Muscle of back (tissue), 3 donors: ENCODE measurements at regions not wholly inside any gene's neighbourhood (a gene's known extent, or its start where the extent isn't known, plus 50 kb on each side); places are given as distances from the start of the nearest gene placed in this dataset.
A peak's percentile ranks its signal among the peaks of the same experiment; 100 is the strongest.
"Not testable (repeated sequence)": the region's sequence is repeated elsewhere in the genome, so short reads cannot be mapped to it uniquely, and the experiment has no call there.

Experiments
- DNase-seq, 3 donors: peaks; one replicate each; pipeline versions ENCODE4 v3.0.0 to v3.0.0-alpha.2; 2013

DNA sequence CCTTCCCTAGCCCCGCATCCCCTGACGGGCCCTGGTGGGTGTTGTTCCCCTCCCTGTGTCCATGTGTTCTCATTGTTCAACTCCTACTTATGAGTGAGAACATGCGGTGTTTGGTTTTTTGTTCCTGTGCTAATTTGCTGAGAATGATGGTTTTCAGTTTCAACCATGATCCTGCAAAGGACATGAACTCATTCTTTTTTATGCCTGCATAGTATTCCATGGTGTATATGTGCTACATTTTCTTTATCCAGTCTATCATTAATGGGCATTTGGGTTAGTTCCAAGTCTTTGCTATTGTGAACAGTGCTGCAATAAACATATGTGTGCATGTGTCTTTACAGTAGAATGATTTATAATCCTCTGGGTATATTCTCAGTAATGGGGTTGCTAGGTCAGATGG, 65.7 kb upstream of the DCD start:
- not testable (repeated sequence) for DNase-seq

- DNase-seq = no peak
Observed at GRCh38 chr12:54711669-54712068, 63.5 kb upstream of the DCD start.

DNA sequence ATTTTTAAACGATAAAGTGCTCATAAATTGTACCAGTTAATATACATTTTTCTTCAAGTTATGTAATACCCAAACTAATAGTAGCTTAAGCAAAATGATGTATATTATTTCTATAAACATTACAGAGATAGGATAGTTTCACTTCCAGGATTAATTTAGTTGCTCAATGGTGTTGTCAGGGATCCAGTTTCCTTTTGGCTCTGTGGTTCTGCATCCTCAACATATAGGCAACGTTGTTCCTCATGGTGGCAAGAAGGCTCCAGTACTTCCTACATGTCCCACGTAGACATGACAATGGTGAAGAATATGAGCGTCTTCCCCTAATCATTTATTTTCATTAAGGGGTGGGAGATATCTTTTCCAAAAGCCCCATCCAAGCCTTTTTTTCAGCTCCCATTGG, 60.7 kb upstream of the DCD start:
- no peak for DNase-seq

DNA sequence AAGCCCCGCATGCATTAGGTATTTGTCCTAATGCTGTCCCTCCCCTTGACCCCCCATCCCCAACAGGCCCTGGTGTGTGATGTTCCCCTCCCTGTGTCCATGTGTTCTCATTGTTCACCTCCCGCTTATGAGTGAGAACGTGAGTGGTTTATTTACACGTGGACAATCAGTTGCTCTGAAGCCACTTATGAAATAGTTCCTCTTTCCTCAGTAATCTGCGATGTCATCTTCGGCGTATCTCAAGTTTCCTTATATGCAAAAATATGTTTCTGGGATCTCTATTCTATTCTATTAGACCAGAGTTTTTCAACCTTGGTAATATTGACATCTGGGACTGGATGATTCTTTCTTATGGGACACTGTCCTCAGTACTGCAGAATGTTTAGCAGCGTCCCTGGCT, 56.0 kb upstream of the DCD start:
- no peak for DNase-seq

GRCh38 chr12:54701940-54702592, 53.9 kb upstream of the DCD start:
- DNase-seq = peak; percentile 35 to 67 (median 51)

DNA sequence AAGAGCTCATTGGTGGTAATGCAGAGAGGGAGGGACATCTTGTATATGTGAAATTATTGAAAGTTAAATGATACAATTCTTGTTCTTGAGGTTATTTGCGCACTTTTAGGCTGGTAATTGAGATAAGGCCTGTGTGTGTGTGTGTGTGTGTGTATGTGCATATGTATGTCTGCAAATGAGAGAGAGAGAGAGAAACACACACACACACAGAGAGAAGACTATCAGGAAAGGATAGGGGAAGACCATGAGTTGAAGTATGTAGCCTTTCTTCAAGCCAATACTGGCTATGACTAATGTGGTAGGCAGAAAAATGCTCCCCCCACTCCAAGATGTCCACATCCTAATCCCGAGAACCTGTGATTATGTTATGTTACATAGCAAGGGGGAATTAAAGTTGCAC, 52.7 kb upstream of the DCD start:
- no peak for DNase-seq

DNA sequence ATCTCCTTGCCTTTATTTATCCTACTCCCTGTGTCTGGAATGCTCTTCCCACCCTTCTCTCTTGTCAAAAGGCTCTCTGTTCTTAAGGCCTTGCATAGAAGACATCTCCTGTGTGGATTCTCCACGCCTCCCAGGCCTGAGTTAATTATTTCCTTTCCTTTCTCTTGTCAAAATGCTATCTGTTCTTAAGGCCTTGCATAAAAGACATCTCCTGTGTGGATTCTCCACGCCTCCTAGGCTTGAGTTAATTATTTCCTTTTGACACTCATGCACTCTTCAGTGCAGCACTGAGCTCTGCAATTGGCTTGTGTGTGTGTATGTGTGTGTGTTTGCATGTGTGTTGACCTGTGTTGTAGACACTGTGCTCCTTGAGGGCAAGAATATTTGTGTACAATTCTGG, 52.1 kb upstream of the DCD start:
- DNase-seq = no peak
